CD14-positive monocyte (primary cell): ENCODE measurements at regions not wholly inside any gene's neighbourhood (a gene's known extent, or its start where the extent isn't known, plus 50 kb on each side); places are given as distances from the start of the nearest gene placed in this dataset.

ENCODE experiments used
- DNase-seq, 3 donors: peaks; one replicate each; pipeline ENCODE4 v3.0.0-alpha.2; 2011 to 2022
- H2AFZ ChIP-seq: 2 replicates; pipeline ENCODE4 v1.6.0; 2012; ENCODE audit warnings: mild to moderate bottlenecking, low read depth, low read length, inconsistent platforms; ENCODE audit not compliant: insufficient read depth, poor library complexity, severe bottlenecking
- H3K27ac ChIP-seq, 2 donors: 1 replicate in 1 of 2; 2 replicates in 1 of 2; pipeline ENCODE4 v1.5.1; 2012 to 2013; ENCODE audit warnings: low read length in 2 of 2, control low read depth in 1 of 2, inconsistent platforms in 1 of 2, low read depth in 1 of 2, mild to moderate bottlenecking in 1 of 2
- H3K27me3 ChIP-seq, 2 donors: one replicate each; pipeline versions ENCODE4 v1.6.0 to v1.6.1; 2011 to 2013; ENCODE audit warnings: low read length in 2 of 2; ENCODE audit not compliant: control insufficient read depth in 2 of 2, insufficient read depth in 2 of 2
- H3K36me3 ChIP-seq, 2 donors: replicated peaks in 1 of 2; 1 replicate in 1 of 2; 2 replicates in 1 of 2; pipeline versions ENCODE4 v1.5.1 to v1.6.1; 2012 to 2013; ENCODE audit warnings: low read length in 2 of 2, control low read depth in 1 of 2, inconsistent platforms in 1 of 2, mild to moderate bottlenecking in 1 of 2; ENCODE audit not compliant: insufficient read depth in 2 of 2, control insufficient read depth in 1 of 2
- H3K4me1 ChIP-seq, 2 donors: 1 replicate in 1 of 2; 2 replicates in 1 of 2; pipeline versions ENCODE4 v1.5.1 to v1.6.1; 2012 to 2013; ENCODE audit warnings: low read length in 2 of 2, control low read depth in 1 of 2, inconsistent platforms in 1 of 2, mild to moderate bottlenecking in 1 of 2, moderate library complexity in 1 of 2; ENCODE audit not compliant: insufficient read depth in 2 of 2, control insufficient read depth in 1 of 2
- H3K4me2 ChIP-seq: replicated peaks from 2 replicates; pipeline ENCODE3; 2012; ENCODE audit warnings: low read length, moderate library complexity, mild to moderate bottlenecking; ENCODE audit not compliant: poor library complexity, severe bottlenecking; ENCODE audit errors: extremely low read depth
- H3K4me3 ChIP-seq, 3 experiments: fragments of 200-600 bp in 1 of 3; sonication (generic) in 1 of 3; replicated peaks in 1 of 3; 1 replicate in 2 of 3; 2 replicates in 1 of 3; pipeline ENCODE4 v1.5.1; 2011 to 2013; ENCODE audit warnings: low read length in 3 of 3, mild to moderate bottlenecking in 3 of 3, control low read depth in 2 of 3, low read depth in 2 of 3, inconsistent platforms in 1 of 3, moderate library complexity in 1 of 3
- H3K79me2 ChIP-seq: 2 replicates; pipeline ENCODE4 v1.6.0; 2012; ENCODE audit warnings: mild to moderate bottlenecking, control low read depth, inconsistent platforms, low read length, moderate library complexity; ENCODE audit not compliant: insufficient read depth
- H3K9ac ChIP-seq: 2 replicates; pipeline ENCODE4 v1.6.0; 2017; ENCODE audit warnings: low read length, mild to moderate bottlenecking; ENCODE audit not compliant: insufficient read depth, poor library complexity, severe bottlenecking
- H3K9me3 ChIP-seq, 2 donors: replicated peaks in 1 of 2; 1 replicate in 1 of 2; 2 replicates in 1 of 2; pipeline versions ENCODE4 v1.5.1 to v1.6.1; 2012 to 2013; ENCODE audit warnings: low read length in 2 of 2, control low read depth in 1 of 2; ENCODE audit not compliant: control insufficient read depth in 1 of 2, insufficient read depth in 1 of 2
- H4K20me1 ChIP-seq: 2 replicates; pipeline ENCODE4 v1.6.0; 2012; ENCODE audit warnings: mild to moderate bottlenecking, low read length, control low read depth, moderate library complexity; ENCODE audit not compliant: insufficient read depth
- H3K27ac Mint-ChIP-seq, 7 donors: one replicate each; pipeline ENCODE4 v1.8.0; 2020; ENCODE audit warnings: mild to moderate bottlenecking in 7 of 7, mixed read lengths in 7 of 7, moderate library complexity in 6 of 7, inconsistent platforms in 2 of 7
- H3K27me3 Mint-ChIP-seq, 3 donors: one replicate each; pipeline ENCODE4 v1.8.0; 2021 to 2022; ENCODE audit warnings: low read depth in 3 of 3, mild to moderate bottlenecking in 3 of 3, mixed read lengths in 3 of 3, moderate library complexity in 3 of 3, inconsistent platforms in 1 of 3
- H3K36me3 Mint-ChIP-seq, 2 donors: one replicate each; pipeline ENCODE4 v1.8.0; 2020; ENCODE audit warnings: mixed read lengths in 2 of 2, inconsistent platforms in 1 of 2, mild to moderate bottlenecking in 1 of 2
- H3K4me1 Mint-ChIP-seq: one replicate; pipeline ENCODE4 v1.8.0; 2020; ENCODE audit warnings: mild to moderate bottlenecking, mixed read lengths
- H3K4me3 Mint-ChIP-seq, 2 donors: one replicate each; pipeline ENCODE4 v1.8.0; 2020; ENCODE audit warnings: mild to moderate bottlenecking in 2 of 2, mixed read lengths in 2 of 2, moderate library complexity in 1 of 2
- H3K9me3 Mint-ChIP-seq, 7 donors: one replicate each; pipeline ENCODE4 v1.8.0; 2020 to 2022; ENCODE audit warnings: mixed read lengths in 7 of 7, mild to moderate bottlenecking in 6 of 7, moderate library complexity in 6 of 7, inconsistent platforms in 2 of 7
- CTCF ChIP-seq: fragments of 200-600 bp; IDR thresholded peaks from one replicate; pipeline ENCODE4 v1.8.0; 2022; ENCODE audit warnings: antibody characterized with exemption, mild to moderate bottlenecking
- WGBS: methylation state at CpG from one replicate; pipeline ENCODE4 v1.1.5; 2013; ENCODE audit warnings: missing lambda C conversion rate; ENCODE audit not compliant: insufficient coverage; 5-methylcytosine and 5-hydroxymethylcytosine counted together
- intact Hi-C, 2 donors: fragments of 100-400 bp; cut with micrococcal nuclease; formaldehyde crosslinking; loops; one replicate each; pipeline versions ENCODE4 v1.15.0 to v1.15.1; 2023

GRCh38 chr10:90318659-90319058, 539.2 kb downstream of the HTR7 start:
- Histone ChIP-seq H3K79me2 (no peaks in the 10 kb centered on the region), H3K27ac (no peak overlapping the region), H3K9me3 (no peaks in the 10 kb centered on the region), H3K36me3 (no peaks in the 10 kb centered on the region), H3K9ac (no peak overlapping the region), H2AFZ (no peak overlapping the region), H3K4me3 (no peak overlapping the region), H3K4me2 (no peak overlapping the region), H3K27me3 (no peaks in the 10 kb centered on the region), H4K20me1 (no peaks in the 10 kb centered on the region), H3K4me1 (no peaks in the 10 kb centered on the region)
- WGBS = no CpG with 5 or more reads among the region's 2 CpGs
- intact Hi-C loops = no loop called here
- no peak overlapping the region for H3K4me3 Mint-ChIP-seq
- no peak for TF ChIP-seq CTCF
- no peak overlapping the region for H3K27ac Mint-ChIP-seq
- no peaks in the 10 kb centered on the region for H3K4me1 Mint-ChIP-seq
- no peaks in the 10 kb centered on the region for H3K27me3 Mint-ChIP-seq
- no peak for DNase-seq
- H3K9me3 Mint-ChIP-seq = peaks cover 0 to 2% (median 0%) of the 10 kb centered on the region in 7 donors
- no peaks in the 10 kb centered on the region for H3K36me3 Mint-ChIP-seq

GRCh38 chr10:90319188-90319914, 538.5 kb downstream of the HTR7 start:
- H3K27ac ChIP-seq = no peak overlapping the region
- H3K4me1 ChIP-seq = no peaks in the 10 kb centered on the region
- no peak overlapping the region for H3K4me2 ChIP-seq
- no peak overlapping the region for H3K4me3 Mint-ChIP-seq
- H3K27ac Mint-ChIP-seq = no peak overlapping the region
- H3K4me1 Mint-ChIP-seq = no peaks in the 10 kb centered on the region
- TF ChIP-seq CTCF = no peak
- H3K36me3 Mint-ChIP-seq = no peaks in the 10 kb centered on the region
- no peaks in the 10 kb centered on the region for H3K36me3 ChIP-seq
- no peaks in the 10 kb centered on the region for H3K27me3 Mint-ChIP-seq
- H3K9me3 Mint-ChIP-seq = peaks cover 0 to 2% (median 1%) of the 10 kb centered on the region in 7 donors
- intact Hi-C loops = no loop called here
- H4K20me1 ChIP-seq = no peaks in the 10 kb centered on the region
- no peaks in the 10 kb centered on the region for H3K9me3 ChIP-seq
- no peak for DNase-seq
- no peaks in the 10 kb centered on the region for H3K27me3 ChIP-seq
- no peaks in the 10 kb centered on the region for H3K79me2 ChIP-seq
- WGBS = 78% methylated on average over 2 of the region's 5 CpGs
- no peak overlapping the region for H3K4me3 ChIP-seq
- H2AFZ ChIP-seq = no peak overlapping the region
- no peak overlapping the region for H3K9ac ChIP-seq
